A549 (cell line): ENCODE measurements at regions not wholly inside any gene's neighbourhood (a gene's known extent, or its start where the extent isn't known, plus 50 kb on each side); places are given as distances from the start of the nearest gene placed in this dataset.
A peak's percentile ranks its signal among the peaks of the same experiment; 100 is the strongest.
"Not testable (repeated sequence)": the region's sequence is repeated elsewhere in the genome, so short reads cannot be mapped to it uniquely, and the experiment has no call there.

ENCODE experiments used
- ATAC-seq, 2 experiments: fragments of 200-7000 bp in 1 of 2; fragments of >200 bp in 1 of 2; cut with Nextera tagmentation in 1 of 2; cut with Tn5 transposase in 1 of 2; 3 replicates each; pipeline versions ENCODE4 v1.8.0 to v1.9.1; 2018 to 2020; ENCODE audit warnings: mild to moderate bottlenecking in 1 of 2, moderate library complexity in 1 of 2
- CTCF ChIA-PET: fragments of 300-600 bp; sonication (Branson Sonifier 250); formaldehyde crosslinking; extraction: SDS; loops from one replicate; lab custom pipeline; 2021; ENCODE audit warnings: antibody characterized with exemption, inconsistent platforms; lab: Yijun Ruan, JAX
- POLR2A ChIA-PET: fragments of 350-600 bp; formaldehyde crosslinking; extraction: SDS; loops from one replicate; lab custom pipeline; 2021; ENCODE audit warnings: antibody characterized with exemption, inconsistent platforms; lab: Yijun Ruan, JAX
- DNase-seq, 2 experiments: peaks; one replicate each; pipeline versions ENCODE4 v3.0.0 to v3.0.0-alpha.2; 2011 to 2016; ENCODE audit warnings: low read depth in 1 of 2, low spot score in 1 of 2
- FAIRE-seq: peaks from 2 replicates; lab custom pipeline; 2011; peaks lifted over from hg19 to GRCh38; lab: Jason Lieb, UNC
- H3K27ac ChIP-seq, 2 experiments: fragments of >200 bp; sonication (Bioruptor Twin); formaldehyde crosslinking; 3 replicates each; pipeline ENCODE4 v1.5.1; 2016 to 2017
- H3K4me1 ChIP-seq: fragments of >200 bp; sonication (Bioruptor Twin); formaldehyde crosslinking; 3 replicates; pipeline ENCODE4 v1.6.1; 2016
- H3K4me2 ChIP-seq: fragments of >200 bp; sonication (Bioruptor Twin); formaldehyde crosslinking; 3 replicates; pipeline ENCODE4 v1.6.1; 2016
- H3K4me3 ChIP-seq: fragments of >200 bp; sonication (Bioruptor Twin); formaldehyde crosslinking; 3 replicates; pipeline ENCODE4 v1.5.1; 2016
- H3K9me3 ChIP-seq: fragments of >200 bp; sonication (Bioruptor Twin); formaldehyde crosslinking; 3 replicates; pipeline ENCODE4 v1.6.1; 2016
- CBX8 ChIP-seq: fragments of 200-600 bp; sonication (generic); IDR thresholded peaks from 2 replicates; pipeline ENCODE4 v1.6.1; 2016
- CHD4 ChIP-seq: fragments of 200-600 bp; sonication (generic); IDR thresholded peaks from 2 replicates; pipeline ENCODE4 v1.6.1; 2016; ENCODE audit warnings: antibody characterized with exemption, mild to moderate bottlenecking, borderline replicate concordance
- FOSB ChIP-seq: fragments of 250-450 bp; sonication (Bioruptor Pico); IDR thresholded peaks from 2 replicates; pipeline ENCODE4 v1.5.0; 2020; ENCODE audit warnings: mild to moderate bottlenecking, moderate library complexity
- HOXA7 ChIP-seq: fragments of 250-450 bp; sonication (Bioruptor Pico); IDR thresholded peaks from 2 replicates; pipeline ENCODE4 v1.5.0; 2020; ENCODE audit warnings: mild to moderate bottlenecking, moderate library complexity
- JUN ChIP-seq, 2 experiments: fragments of >200 bp; sonication (Bioruptor Twin); formaldehyde crosslinking; IDR thresholded peaks; 2 replicates in 1 of 2; 3 replicates in 1 of 2; pipeline ENCODE4 v1.6.1; 2016 to 2017
- JUNB ChIP-seq: fragments of >200 bp; sonication (Bioruptor Twin); formaldehyde crosslinking; IDR thresholded peaks from 2 replicates; pipeline ENCODE4 v1.6.1; 2016
- KDM1A ChIP-seq: fragments of 200-600 bp; sonication (generic); IDR thresholded peaks from 2 replicates; pipeline ENCODE4 v1.6.1; 2016; ENCODE audit warnings: low read depth, mild to moderate bottlenecking
- KDM5A ChIP-seq: fragments of 200-600 bp; sonication (generic); IDR thresholded peaks from 2 replicates; pipeline ENCODE4 v1.6.1; 2016; ENCODE audit warnings: antibody characterized with exemption, mild to moderate bottlenecking
- MAFK ChIP-seq: fragments of 450-650 bp; IDR thresholded peaks from 2 replicates; pipeline ENCODE4 v1.6.1; 2014; ENCODE audit not compliant: partially characterized antibody
- PHF8 ChIP-seq: fragments of 200-600 bp; sonication (generic); IDR thresholded peaks from 2 replicates; pipeline ENCODE4 v1.6.1; 2016; ENCODE audit warnings: low read depth, mild to moderate bottlenecking, antibody characterized with exemption, moderate library complexity, borderline replicate concordance
- SREBF2 ChIP-seq: fragments of 450-650 bp; IDR thresholded peaks from 2 replicates; pipeline ENCODE4 v1.6.1; 2014; ENCODE audit warnings: mild to moderate bottlenecking, moderate library complexity
- TP53 ChIP-seq: fragments of 250-450 bp; sonication (Bioruptor Pico); IDR thresholded peaks from 2 replicates; pipeline ENCODE4 v1.5.0; 2021; ENCODE audit warnings: mild to moderate bottlenecking, moderate library complexity
- ZC3H11A ChIP-seq: fragments of 450-650 bp; IDR thresholded peaks from 2 replicates; pipeline ENCODE4 v1.6.1; 2014; ENCODE audit warnings: antibody characterized with exemption, mild to moderate bottlenecking
- ZNF302 ChIP-seq: fragments of 250-450 bp; sonication (Bioruptor Pico); IDR thresholded peaks from 2 replicates; pipeline ENCODE4 v1.9.0; 2021; ENCODE audit warnings: inconsistent platforms, mild to moderate bottlenecking, moderate library complexity
- ZSCAN20 ChIP-seq: fragments of 250-450 bp; sonication (Bioruptor Pico); IDR thresholded peaks from 2 replicates; pipeline ENCODE4 v1.8.0; 2022; ENCODE audit warnings: mild to moderate bottlenecking, moderate library complexity
- WGBS: methylation state at CpG from one replicate; pipeline ENCODE4 v1.1.6; 2017; ENCODE audit errors: missing lambda C conversion rate; 5-methylcytosine and 5-hydroxymethylcytosine counted together
- TF ChIP-seq, protein P1 (sequence below): IDR thresholded peaks from 2 replicates; pipeline ENCODE4 v1.6.1; 2012
- TF ChIP-seq, protein P2 (sequence below): fragments of 250-450 bp; sonication (Bioruptor Pico); IDR thresholded peaks from 2 replicates; pipeline ENCODE4 v1.5.0; 2020; ENCODE audit warnings: low read depth, mild to moderate bottlenecking, moderate library complexity
- TF ChIP-seq, protein P3 (sequence below): IDR thresholded peaks from 2 replicates; pipeline ENCODE4 v1.6.1; 2012; ENCODE audit warnings: low read depth, borderline replicate concordance
- TF ChIP-seq, protein P4 (sequence below): fragments of 450-650 bp; IDR thresholded peaks from 2 replicates; pipeline ENCODE4 v1.6.1; 2014; ENCODE audit warnings: antibody characterized with exemption

DNA sequence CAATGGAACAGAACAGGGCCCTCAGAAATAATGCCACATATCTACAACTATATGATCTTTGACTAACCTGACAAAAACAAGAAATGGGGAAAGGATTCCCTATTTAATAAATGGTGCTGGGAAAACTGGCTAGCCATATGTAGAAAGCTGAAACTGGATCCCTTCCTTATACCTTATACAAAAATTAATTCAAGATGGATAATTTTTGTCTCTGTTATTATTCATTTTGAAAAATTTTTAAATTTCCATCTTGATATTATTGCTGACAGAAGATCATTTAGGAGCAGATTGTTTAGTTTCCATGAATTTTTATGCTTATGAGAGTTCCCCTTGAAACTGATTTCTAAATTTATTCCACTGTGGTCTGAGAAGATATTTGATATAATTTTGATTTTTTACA, 2039.8 kb upstream of the NUDT12 start:
- H3K9me3 ChIP-seq, POLR2A ChIA-PET, ATAC-seq, H3K27ac ChIP-seq, H3K4me2 ChIP-seq, CTCF ChIA-PET, H3K4me1 ChIP-seq, DNase-seq, H3K4me3 ChIP-seq, FAIRE-seq: not testable (repeated sequence)

DNA sequence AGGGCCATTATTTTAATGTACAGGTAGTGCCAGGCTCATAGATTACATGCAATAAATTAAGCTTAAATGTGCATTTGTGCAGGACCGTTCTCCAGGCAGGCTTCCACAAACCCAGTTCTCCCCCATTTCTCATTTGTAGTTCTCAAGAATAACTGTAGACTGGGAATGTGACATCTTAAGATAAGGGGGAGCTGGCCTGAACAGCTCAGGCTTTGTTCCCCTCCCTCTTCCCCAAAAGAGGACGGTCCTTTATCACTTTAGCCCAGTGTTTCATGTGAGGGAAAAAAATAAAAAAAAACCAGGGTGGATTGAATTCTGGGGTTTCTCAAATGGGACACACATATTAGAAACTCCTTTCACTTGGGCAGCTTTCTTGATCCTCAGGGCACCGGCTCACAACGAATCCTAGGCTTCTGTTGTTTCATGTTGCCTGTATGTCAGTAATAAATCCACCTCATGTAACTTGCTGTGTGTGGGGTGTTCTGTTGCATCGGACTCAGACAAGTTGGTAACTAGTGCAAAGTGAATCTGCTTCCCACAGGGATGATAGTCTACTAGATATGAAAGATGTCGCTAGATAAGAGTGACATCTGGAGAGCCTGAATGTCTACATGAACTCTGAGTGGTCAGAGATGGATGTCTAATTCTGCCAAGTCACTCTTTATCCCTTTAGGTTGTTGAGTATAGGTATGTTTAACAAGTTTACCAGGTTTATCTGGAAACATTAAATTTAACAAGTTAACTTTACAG, 2030.6 kb upstream of the NUDT12 start:
- ChIA-PET CTCF (no interaction called here), POLR2A (no interaction called here)
- Histone ChIP-seq H3K4me2 (no peak overlapping the region), H3K4me1 (no peaks in the 10 kb centered on the region), H3K4me3 (no peak overlapping the region), H3K9me3 (no peaks in the 10 kb centered on the region), H3K27ac (no peak overlapping the region)
- ATAC-seq: no peak
- TF ChIP-seq HOXA7 (CRISPR knock-in tag): no peak
- TF ChIP-seq JUN (IDR thresholded peaks at IDR 0.05): no peak
- TF ChIP-seq FOSB (CRISPR knock-in tag): no peak
- no peak for TF ChIP-seq CBX8
- TF ChIP-seq, protein P1, sequence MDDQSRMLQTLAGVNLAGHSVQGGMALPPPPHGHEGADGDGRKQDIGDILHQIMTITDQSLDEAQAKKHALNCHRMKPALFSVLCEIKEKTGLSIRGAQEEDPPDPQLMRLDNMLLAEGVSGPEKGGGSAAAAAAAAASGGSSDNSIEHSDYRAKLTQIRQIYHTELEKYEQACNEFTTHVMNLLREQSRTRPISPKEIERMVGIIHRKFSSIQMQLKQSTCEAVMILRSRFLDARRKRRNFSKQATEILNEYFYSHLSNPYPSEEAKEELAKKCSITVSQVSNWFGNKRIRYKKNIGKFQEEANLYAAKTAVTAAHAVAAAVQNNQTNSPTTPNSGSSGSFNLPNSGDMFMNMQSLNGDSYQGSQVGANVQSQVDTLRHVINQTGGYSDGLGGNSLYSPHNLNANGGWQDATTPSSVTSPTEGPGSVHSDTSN: no peak
- no peak for TF ChIP-seq KDM1A
- no peak for TF ChIP-seq JUNB
- TF ChIP-seq CHD4: no peak
- TF ChIP-seq SREBF2: no peak
- no peak for TF ChIP-seq ZC3H11A
- TF ChIP-seq, protein P2, sequence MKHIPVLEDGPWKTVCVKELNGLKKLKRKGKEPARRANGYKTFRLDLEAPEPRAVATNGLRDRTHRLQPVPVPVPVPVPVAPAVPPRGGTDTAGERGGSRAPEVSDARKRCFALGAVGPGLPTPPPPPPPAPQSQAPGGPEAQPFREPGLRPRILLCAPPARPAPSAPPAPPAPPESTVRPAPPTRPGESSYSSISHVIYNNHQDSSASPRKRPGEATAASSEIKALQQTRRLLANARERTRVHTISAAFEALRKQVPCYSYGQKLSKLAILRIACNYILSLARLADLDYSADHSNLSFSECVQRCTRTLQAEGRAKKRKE (CRISPR knock-in tag): no peak
- no peak for TF ChIP-seq ZNF302 (CRISPR knock-in tag)
- TF ChIP-seq, protein P3, sequence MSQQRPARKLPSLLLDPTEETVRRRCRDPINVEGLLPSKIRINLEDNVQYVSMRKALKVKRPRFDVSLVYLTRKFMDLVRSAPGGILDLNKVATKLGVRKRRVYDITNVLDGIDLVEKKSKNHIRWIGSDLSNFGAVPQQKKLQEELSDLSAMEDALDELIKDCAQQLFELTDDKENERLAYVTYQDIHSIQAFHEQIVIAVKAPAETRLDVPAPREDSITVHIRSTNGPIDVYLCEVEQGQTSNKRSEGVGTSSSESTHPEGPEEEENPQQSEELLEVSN: no peak
- TF ChIP-seq TP53 (CRISPR knock-in tag): no peak
- TF ChIP-seq PHF8: no peak
- TF ChIP-seq KDM5A: no peak
- no peak for TF ChIP-seq ZSCAN20 (CRISPR knock-in tag)
- TF ChIP-seq, protein P4, sequence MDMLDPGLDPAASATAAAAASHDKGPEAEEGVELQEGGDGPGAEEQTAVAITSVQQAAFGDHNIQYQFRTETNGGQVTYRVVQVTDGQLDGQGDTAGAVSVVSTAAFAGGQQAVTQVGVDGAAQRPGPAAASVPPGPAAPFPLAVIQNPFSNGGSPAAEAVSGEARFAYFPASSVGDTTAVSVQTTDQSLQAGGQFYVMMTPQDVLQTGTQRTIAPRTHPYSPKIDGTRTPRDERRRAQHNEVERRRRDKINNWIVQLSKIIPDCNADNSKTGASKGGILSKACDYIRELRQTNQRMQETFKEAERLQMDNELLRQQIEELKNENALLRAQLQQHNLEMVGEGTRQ: no peak
- WGBS: 61% methylated on average over 6 of the region's 6 CpGs
- no peak for DNase-seq
- FAIRE-seq: no peak

DNA sequence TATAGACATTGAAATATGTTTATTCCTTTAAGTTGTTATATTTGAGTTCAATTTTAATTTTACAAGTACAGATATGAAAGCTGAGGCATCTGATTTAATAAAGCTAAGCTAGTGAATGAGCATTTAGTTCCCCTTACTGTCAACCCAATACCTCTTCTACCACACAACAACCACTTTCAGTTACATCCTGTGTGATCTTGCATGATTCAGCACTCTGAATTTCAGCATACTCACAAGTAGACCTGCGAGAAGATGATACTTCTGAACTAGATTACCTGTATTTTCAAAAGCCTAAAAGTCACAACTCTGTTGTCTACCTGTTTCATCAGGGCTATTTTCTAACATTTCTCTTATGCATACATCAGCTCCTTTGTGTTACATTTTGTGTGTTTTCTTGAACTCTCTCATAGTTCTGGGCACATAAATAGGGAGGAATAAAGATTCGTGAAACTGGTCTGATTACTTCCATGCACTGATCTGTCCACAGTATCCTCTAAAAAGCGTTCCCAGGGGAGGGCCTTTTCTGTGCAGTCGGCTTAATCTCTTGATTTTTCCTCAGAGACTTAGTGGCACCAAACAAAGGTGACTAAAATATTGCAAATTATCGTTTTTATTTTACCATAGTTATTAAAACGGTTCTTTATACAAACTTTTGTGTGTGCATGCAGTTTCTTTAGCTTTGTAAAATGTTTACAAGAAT, 2025.5 kb upstream of the NUDT12 start:
- FAIRE-seq (peak; percentile 65), ATAC-seq (no peak)
- ChIA-PET CTCF (no interaction called here), POLR2A (no interaction called here)
- H3K27ac ChIP-seq: no peak overlapping the region
- H3K4me1 ChIP-seq: no peaks in the 10 kb centered on the region
- WGBS: 10% methylated on average over 6 of the region's 6 CpGs
- TF ChIP-seq PHF8: no peak
- TF ChIP-seq MAFK: peak; percentile 18
- TF ChIP-seq, all 56 proteins: peak for 1
- Histone ChIP-seq H3K4me2 (no peak overlapping the region), H3K4me3 (no peak overlapping the region), H3K9me3 (no peaks in the 10 kb centered on the region)
- DNase-seq: peak in 1 of 2 experiments; percentile 25
